ENCODE measurements at regions not wholly inside any gene's neighbourhood (a gene's known extent, or its start where the extent isn't known, plus 50 kb on each side); places are given as distances from the start of the nearest gene placed in this dataset.
"Not testable (repeated sequence)": the region's sequence is repeated elsewhere in the genome, so short reads cannot be mapped to it uniquely, and the experiment has no call there.

DNA sequence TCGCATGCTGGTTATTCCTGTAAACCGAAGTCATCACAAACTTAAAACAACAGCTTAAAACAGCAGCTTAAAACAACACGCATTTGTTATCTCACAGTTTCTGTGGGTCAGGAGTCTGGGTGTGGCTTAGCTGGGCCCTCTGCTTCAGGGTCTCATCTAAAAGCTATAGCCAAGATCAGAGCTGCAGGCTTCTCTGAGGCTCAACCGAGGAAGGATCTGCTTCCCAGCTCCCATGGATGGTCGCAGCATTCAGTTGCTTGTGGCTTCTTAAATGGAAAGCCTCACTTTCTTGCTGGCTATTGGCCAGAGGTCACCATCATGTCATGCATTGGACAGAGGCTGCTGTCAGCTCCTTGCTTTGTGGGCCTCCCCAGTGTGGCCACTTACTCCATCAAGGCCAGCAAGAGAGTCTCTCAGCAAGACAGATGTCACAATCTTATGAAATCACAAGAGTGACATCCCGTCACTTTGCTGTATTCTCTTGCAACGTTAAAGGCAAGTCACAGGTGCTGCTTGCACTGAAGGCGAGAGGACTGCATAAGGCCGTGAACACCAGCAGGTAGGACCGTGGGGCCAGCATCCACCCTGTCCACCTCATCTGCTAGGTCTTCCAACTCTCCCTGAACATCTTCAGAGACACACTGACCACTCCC, 117.9 kb upstream of the TNRC6C start:
- DNase-seq: no peak

DNA sequence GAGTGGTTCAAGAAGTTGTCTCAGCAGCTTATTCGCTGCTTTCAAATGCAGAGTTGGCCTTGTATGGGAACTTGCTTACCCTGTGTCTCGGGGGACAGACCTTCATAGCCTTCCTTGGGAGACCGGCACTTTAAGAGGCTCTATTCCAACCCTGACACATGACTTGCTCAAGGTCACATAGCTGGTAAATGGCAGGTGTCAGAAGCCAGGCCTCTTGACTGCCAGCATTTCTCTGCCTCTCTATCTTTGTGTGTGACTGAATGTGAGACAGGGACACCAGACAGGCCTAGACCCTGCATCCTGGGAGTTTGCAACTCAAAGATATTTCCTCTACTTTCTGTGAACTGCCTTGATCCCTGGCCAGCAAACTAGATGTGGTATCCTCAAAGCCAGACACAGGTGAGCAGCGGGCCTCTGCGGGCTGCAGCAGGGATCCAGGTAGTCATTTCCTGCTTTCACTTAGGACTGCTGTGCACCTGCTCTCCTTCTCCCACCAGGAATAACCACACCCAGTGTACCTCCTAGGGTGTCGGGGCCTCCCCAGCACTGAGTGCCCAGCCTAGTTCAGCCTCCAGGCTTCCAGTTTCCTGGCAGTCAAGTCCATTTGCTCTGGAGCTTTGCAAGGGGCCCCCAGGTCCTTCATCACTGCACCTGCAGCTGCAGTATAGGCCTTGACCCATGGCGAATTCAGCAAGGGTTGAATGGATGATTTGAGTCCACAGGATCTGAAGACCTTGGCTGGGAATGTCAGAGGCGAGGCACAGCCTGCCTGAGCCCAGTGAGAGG, 116.6 kb upstream of the TNRC6C start:
- DNase-seq: no peak

DNA sequence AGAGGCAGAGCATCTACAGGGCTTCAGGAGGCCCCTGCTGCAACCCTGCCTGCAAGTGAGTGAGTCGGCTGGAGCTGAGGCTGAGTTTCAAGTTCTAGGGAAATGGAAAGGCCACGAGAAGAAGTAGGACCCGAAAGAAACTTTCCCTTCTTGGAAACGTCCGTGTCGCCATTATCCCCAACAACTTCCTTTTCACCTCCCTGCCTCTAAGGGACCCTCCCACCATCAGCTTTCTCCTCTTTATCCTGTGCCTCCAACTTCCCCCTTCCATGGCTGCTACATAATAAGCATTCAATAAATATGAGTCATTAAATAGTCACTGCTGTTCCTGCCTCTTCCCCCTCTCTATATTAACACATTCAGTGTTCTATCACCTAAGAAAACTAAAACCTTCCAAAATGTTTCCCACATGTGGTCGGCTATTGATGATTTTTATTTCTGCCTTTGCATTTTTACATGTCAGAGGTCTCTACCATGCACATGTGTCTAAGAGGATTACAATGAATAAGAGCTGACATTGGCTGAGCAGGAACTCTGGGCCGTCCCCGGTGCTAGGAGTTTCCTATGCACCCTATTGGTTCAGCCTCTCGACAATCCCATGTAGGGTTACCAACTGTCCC, 115.9 kb upstream of the TNRC6C start:
- DNase-seq: no peak

DNA sequence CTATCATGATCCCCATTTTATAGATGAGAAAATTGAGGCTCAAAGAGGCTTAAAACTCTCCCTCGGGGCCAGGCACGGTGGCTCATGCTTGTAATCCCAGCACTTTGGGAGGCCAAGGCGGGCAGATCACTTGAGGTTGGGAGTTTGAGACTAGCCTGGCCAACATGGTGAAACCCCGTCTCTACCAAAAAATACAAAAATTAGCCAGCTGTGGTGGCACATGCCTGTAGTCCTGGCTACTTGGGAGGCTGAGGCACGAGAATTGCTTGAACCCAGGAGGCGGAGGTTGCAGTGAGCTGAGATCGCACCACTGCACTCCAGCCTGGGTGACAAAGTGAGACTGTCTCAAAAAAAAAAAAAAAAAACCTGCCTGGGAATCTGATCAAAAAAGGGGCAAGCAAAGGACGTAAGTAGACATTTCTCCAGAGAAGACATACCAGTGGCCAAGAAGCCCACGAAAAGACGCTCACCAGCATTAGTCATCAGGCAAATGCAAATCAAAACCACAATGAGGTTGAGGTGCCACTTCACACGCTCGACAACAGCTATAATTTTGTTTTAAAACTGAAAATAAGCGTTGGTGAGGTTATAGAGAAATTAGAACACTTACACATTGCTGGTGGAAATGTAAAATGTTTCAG, 115.1 kb upstream of the TNRC6C start:
- DNase-seq: not testable (repeated sequence)

DNA sequence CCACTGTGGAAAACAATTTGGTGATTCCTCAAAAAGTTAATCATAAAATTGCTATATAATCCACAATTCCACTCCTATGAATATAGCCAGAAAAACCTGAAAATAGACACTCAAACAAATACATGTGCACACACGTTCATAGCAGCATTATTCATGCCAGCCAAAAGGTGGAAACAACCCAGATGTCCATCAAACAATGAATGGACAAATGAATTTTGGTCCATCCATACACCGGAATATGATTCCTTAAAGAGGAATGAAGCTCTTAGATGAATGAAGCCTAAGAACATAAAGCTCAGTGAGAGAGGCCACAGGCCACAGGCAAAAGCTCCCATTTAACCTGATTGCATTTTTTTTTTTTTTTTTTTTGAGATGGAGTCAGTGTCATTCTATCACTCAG, 114.6 kb upstream of the TNRC6C start:
- DNase-seq: no peak

DNA sequence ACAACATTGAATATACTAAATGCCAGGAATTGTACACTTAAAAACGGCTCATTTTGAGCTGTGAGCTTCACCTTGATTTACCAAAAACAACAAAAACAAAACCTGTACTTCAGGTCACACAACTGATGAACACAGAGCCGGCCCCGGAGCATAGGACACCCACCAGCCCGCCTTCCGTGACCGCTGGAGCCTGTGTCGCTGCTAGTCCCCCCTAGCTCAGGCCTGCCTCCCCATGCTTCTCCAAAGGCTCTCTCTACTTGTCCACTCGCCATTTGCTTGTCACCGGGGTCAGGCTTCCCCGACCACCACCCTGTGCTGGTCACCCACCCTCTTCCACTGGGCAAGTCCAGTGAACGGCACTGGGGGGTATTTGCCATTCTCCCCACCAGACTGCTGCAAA, 113.8 kb upstream of the TNRC6C start:
- DNase-seq: no peak

DNA sequence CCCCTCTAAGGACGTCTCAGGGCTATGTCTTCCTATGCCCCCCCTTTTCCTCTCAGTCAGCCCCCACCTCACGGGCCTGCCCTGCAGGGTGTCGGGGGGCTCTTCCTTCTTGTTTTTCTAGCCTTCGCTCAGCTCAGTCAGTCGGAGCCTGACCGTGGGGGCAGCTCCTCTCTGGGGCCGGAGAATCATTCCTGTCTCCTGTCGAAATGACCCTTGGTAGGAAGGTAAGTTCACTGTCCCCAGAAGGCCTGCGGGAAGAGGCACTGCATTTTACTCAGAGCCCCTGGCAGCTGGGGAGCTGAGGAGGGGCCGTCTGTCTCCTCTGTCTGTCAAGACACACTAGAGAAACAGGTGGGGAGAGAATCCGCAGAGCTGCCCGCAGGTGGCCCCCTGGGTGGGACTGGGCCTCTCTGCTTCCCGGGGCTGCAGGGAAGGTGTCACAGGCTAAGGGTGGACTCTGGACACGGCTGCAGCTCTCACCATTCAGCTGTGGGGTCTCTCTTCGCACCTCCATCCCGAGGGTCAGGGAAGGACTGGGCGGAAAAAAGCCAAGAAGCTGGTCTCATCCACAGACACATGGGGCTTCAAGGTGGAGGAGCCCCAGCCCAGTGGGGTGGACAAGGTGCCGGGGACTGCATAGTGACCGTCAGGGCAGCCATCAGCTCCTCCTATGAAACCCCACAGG, 112.8 kb upstream of the TNRC6C start:
- no peak for DNase-seq

DNA sequence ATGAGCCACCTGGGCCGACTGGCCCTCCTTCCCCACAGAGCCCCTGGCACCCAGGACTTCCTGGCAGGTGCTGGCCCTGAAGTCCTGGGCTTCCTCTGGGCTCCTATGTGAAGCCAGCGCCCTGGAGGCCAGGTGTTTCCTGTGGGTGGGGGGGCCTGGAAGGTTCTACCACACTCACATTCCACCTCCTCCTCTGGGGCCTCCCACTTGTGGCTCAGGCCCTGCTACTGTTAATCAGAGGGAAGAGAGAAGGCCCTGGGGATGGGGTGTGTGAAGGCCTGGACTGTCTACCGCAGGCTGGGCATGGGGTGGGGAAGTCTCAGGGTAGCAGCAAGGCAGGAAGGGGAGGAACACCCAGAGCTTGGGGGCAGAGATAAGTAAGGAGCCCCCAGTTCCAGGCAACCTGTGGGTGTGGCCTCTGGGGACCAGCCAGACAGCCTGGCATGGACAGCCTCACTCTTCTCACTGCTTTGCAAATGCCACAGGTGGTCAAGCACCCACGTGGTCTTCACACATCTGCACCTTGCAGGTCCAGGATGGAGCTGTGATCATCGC, 111.9 kb upstream of the TNRC6C start:
- DNase-seq: no peak

DNA sequence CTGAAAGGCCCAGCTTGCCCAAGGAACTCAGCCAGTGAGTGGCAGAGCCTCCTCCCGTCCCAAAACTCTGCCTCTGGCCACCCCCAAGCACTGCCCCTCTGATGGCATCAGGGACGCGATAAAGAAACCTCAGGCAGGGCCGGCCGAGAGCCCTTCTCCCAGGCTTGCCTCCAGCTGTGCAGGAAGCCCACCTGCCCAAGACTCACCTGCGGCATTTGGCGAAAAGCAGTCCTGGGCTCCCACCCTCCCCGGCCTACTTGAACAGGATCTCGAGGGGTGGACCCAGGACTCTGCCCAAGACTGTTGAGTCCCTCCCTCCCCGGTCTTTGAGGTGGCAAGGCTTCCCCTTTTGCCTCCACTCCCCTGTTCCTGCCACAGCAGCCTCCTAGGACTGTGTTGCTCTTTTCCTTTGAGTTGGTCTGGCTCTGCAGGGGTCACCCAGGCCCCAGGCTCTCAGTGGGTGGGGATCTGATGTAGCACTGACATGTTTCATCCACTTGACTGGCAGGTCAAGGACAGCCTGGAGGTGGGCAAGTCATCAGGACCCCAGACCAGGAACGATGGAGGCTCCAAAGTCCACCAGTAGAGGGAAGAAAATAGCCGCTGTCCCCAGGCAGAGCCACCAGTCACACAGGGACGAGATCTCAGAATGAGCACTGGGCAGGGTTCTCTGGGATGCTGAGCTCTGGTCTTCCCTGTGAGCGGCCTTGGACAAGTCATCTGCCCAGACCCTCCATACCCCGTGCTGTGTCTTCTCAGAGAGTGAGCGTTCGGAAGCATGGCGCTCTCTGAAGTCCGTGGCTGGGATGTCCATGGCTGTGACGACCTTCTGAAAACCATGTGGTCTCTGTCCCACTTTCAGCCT, 111.0 kb upstream of the TNRC6C start:
- no peak for DNase-seq

DNA sequence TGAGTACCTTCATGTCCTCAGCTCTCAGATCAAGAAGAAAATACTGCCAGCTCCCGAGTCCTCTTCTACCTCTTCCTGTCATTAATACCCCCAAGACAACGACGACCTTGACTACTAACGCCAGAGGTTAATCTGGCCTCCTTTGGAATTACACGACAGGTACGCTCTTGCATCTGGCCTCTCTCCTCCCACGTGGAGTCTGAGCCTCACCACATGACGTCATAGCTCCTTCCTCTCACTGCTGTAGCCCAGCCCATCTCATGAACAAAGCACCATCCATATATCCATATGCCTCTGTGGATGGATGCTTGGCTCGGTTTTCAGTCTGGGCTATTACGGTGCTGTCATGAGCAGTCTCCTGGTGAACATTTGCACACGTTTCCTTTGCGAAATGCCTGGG, 110.2 kb upstream of the TNRC6C start:
- DNase-seq: no peak

DNA sequence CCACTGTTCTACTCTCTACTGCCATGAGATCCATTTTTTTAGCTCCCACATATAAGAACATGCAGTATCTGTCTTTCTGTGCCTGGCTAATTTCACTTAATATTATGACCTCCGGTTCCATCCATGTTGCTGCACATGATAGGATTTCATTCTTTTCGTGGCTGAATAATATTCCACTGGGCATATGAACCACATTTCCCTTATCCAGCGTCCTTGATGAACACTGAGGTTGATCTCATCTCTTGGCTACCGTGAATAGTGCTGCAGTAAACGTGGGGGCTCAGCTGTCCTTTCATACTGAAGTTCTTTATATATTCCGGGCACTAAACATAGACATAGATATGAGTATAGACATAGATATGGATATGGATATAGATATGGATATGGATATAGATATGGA, 109.3 kb upstream of the TNRC6C start:
- DNase-seq: no peak

DNA sequence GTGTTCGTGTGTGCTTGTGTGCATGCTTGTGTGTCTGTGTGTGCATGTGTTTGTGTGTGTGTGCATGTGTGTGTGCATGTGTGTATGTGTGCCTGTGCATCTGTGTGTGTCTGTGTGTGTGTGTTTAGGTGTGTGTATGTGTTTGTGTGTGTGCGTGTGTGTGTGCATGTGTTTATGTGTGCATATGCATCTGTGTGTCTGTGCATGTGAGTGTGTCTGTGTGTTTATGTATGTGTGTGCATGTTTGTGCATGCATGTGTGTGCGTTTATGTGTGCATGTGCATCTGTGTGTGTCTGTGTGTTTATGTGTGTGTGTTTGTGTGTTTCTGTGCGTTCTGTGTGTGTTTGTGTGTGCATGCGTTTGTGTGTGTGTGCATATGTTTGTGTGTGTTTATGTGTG, 106.6 kb upstream of the TNRC6C start:
- no peak for DNase-seq

DNA sequence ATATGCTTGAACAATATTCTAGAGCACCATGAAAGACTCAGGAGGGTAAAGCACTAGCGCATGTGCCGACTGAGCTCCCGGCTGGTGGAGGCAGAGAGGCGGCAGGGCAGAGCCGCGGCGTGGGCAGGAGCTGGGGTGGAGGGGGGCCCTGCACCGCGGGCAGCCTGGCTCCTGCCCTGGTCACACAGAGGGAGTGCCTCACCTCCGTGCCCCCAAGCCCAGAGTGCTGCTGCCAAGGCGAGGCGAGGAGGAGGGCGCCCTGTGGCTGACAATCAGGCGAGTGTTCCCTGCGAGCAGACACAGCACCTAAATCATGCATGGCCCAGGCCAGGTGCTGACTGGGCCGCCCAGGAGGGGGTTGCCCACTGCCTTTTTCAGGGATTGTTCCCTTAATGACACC, 105.8 kb upstream of the TNRC6C start:
- no peak for DNase-seq

DNA sequence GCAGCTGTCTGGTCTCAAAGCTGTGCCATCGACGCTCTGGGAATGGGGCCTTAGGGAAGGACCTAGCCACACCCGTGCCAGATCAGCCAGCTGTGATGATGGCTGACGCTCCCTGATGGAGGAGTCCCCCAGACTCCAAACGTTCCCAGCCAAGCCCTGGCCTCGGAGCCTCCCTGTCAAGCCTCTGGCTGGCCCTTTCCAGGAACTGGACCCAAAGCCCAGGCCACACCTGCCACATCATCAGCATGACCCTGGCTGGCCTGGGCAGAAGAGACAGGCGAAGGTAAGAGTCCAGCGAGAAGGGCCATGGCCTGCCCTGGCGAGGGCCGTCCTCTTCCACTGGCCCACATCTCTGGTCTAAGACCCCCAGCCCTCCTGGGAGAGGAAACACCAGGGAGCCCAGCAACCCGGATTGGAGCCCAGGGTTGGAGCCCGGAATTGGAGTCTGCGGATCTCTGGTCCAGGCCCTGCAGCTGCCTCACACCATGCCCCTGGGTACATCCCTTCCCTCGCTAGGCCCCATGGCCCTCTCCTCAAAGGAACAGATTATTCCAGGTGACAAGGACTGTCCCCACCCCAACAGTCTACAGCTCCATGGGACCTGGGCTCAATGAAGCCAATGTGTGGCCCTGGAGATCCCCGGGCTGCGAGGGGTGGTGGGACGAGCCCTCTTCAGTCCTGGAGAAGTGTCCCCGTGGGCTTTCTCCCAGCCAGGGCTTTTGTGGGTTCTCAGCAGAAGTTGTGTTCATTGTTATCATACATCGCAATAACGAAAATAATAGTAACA, 105.1 kb upstream of the TNRC6C start:
- no peak for DNase-seq

DNA sequence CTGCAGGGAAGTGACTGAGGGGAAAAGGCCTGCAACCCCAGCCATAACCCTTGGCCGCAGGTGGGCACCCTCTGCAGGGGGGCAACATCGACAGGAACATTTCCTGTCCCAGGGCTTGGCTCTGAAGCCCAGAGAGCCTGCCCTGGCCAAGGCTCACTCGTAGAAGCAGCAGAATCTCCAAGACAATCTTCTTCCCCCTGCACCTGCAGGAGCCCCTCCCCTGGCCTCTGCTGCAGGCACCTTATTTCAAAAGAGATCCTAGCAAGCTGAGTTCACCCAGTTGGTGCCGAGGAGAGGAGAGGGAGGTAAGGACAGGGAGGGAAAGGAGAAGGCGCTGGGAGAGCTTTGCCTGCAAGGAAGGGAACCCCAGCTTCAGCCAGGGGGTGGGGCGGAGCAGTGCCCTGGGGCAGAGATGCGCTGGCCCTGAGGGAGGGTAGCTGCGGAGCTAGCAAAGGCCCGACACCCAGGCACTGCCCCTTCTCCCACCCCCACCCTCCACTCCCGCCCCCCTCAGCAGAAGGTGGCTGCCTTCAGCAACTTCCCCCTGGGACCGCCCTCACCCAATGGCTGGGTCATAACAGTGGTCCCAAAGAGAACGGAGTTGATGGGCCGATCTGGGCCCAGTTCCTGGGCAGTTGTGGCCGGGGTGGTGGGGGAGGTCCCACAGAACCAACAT, 104.3 kb upstream of the TNRC6C start:
- DNase-seq: no peak

DNA sequence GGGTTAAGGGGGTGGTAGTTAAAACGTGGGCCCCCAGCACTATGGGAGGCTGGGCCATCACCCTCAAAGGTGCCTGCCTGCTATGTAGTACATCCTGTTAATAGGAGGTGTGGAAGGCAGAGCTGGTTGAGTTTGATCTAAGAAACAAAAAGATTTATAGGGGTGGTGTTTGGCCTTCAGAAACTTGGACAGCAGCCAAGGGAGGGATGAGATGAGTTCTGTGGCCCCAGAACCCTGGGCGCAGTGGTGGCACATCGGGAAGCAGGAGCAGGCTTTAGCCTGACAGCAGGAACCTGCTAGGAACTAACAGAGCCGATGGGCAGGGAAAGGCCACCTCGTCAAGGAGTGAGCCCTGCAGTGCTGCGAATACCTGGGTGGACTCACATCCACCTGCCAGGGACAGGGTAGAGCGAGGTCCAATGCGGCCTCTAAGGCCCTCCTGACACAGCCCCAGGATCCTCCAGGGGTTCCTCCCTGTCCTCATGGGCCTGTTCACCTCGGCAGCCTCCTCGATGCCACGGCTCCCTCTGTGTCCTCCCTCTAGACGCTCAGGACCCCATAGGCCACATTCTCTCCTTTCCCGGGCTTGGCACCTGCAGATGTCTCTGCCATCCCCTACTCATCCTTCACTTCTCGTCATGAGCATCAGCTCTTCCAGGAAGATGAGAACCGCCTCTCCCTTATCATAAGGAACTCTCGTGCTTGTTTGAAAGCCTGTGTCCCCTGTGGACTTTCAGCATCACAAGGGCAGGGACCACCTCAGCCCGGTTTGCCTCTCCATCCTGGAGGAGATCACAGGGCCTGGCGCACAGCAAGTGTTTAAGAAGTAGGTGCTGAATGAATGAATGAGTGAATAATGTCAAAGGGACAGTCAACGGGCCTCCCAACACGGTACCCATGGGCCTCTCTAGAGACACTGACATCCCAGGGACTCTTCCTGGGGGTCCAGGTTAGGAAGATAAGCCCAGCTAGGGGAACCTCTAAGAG, 103.5 kb upstream of the TNRC6C start:
- DNase-seq: no peak

DNA sequence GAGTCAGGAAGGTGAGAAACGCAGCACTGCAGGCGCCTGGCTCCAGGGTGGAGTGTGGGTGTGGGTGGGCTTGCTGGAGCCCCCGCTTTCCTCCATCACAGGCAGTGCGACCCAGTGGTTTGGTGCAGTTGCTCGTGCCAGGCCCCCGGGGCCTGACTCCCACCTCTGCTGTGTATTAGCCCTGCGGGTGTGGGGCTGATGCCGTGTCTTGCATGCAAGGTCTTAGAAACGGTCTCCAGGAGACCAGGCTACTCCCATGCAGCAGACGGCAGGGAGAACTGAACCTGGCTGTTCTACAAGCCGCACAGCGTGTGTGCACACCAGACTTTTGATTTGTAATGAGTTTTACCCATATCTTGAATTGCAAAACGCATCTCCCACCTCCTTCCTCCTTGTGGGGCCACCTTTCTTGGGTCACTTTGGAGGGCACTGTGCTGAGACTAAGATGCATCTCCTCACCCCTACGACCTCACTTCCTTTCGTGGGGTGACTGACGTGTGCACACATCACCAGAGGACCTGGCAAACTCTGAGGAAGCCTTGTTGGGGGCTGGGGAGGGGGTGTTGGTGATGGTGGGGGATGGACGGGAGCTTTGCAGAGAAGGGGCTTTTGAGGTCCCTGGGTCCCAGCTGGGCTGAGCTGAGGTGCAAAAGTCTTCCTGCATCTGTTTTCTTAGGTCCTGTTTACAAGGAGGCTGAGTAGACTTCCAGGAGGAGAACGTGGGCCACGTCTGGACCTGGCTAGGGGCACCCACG, 101.8 kb upstream of the TNRC6C start:
- DNase-seq: no peak

DNA sequence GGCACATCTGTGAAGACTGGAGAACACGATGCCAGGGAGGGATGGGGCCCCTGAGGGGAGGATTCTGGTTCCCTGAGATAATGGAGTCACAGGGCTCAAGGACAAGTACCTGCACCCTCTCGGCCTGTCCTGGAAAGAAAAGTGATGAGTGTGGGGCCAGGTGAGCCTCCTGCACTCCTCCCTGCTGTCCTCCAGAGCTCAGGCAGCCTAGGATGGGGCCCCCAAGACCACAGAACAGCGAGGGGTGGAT, 101.3 kb upstream of the TNRC6C start:
- no peak for DNase-seq

All from C1 segment of cervical spinal cord (tissue), 14 donors.